MG63 (cell line): ENCODE measurements at regions not wholly inside any gene's neighbourhood (a gene's known extent, or its start where the extent isn't known, plus 50 kb on each side); places are given as distances from the start of the nearest gene placed in this dataset.

Source experiments
- DNase-seq: peaks from one replicate; pipeline ENCODE4 v3.0.0-alpha.2; 2020
- H3K27me3 ChIP-seq: fragments of 250-450 bp; sonication (Bioruptor Pico); 2 replicates; pipeline ENCODE4 v1.5.1; 2020; ENCODE audit warnings: mild to moderate bottlenecking, moderate library complexity
- H3K36me3 ChIP-seq: fragments of 250-450 bp; sonication (Bioruptor Pico); 2 replicates; pipeline ENCODE4 v1.5.1; 2020; ENCODE audit warnings: mild to moderate bottlenecking, moderate library complexity
- H3K4me3 ChIP-seq: fragments of 250-450 bp; sonication (Bioruptor Pico); 2 replicates; pipeline ENCODE4 v1.5.1; 2020; ENCODE audit warnings: mild to moderate bottlenecking, moderate library complexity
- H3K9me3 ChIP-seq: fragments of 250-450 bp; sonication (Bioruptor Pico); 2 replicates; pipeline ENCODE4 v1.5.1; 2020; ENCODE audit warnings: mild to moderate bottlenecking, moderate library complexity

GRCh38 chr6:145306489-145306888 is 428.8 kb downstream of the EPM2A start:
- Histone ChIP-seq H3K9me3 (peaks cover 2% of the 10 kb centered on the region; the same call in 1 of the 2 replicates), H3K27me3 (no peaks in the 10 kb centered on the region), H3K4me3 (no peak overlapping the region), H3K36me3 (no peaks in the 10 kb centered on the region)
- no peak for DNase-seq

GRCh38 chr6:145309842-145310535 is 425.3 kb downstream of the EPM2A start:
- H3K36me3 ChIP-seq: no peaks in the 10 kb centered on the region
- H3K4me3 ChIP-seq: no peak overlapping the region
- no peaks in the 10 kb centered on the region for H3K27me3 ChIP-seq
- no peaks in the 10 kb centered on the region for H3K9me3 ChIP-seq
- DNase-seq: no peak

- H3K27me3 ChIP-seq: no peaks in the 10 kb centered on the region
- no peaks in the 10 kb centered on the region for H3K36me3 ChIP-seq
- H3K9me3 ChIP-seq: no peaks in the 10 kb centered on the region
- DNase-seq: no peak
- no peak overlapping the region for H3K4me3 ChIP-seq
Measured at GRCh38 chr6:145312481-145312880, 422.8 kb downstream of the EPM2A start.

GRCh38 chr6:145313041-145313855 is 422.1 kb downstream of the EPM2A start:
- Histone ChIP-seq H3K9me3 (peaks cover 6% of the 10 kb centered on the region; the same call in 1 of the 2 replicates), H3K27me3 (no peaks in the 10 kb centered on the region), H3K36me3 (no peaks in the 10 kb centered on the region), H3K4me3 (no peak overlapping the region)
- DNase-seq: no peak

- DNase-seq: no peak
- Histone ChIP-seq H3K36me3 (no peaks in the 10 kb centered on the region), H3K27me3 (no peaks in the 10 kb centered on the region), H3K4me3 (no peak overlapping the region), H3K9me3 (peaks cover 6% of the 10 kb centered on the region; the same call in 1 of the 2 replicates)
Measured at GRCh38 chr6:145315982-145316600, 419.2 kb downstream of the EPM2A start.

- Histone ChIP-seq H3K4me3 (no peak overlapping the region), H3K27me3 (no peaks in the 10 kb centered on the region), H3K9me3 (peaks cover 6% of the 10 kb centered on the region; the same call in 1 of the 2 replicates), H3K36me3 (no peaks in the 10 kb centered on the region)
- no peak for DNase-seq
Measured at GRCh38 chr6:145318952-145319351, 416.4 kb downstream of the EPM2A start.

- no peaks in the 10 kb centered on the region for H3K27me3 ChIP-seq
- no peaks in the 10 kb centered on the region for H3K36me3 ChIP-seq
- no peak for DNase-seq
- H3K4me3 ChIP-seq: no peak overlapping the region
- peaks cover 6% of the 10 kb centered on the region; the same call in 1 of the 2 replicates for H3K9me3 ChIP-seq
Measured at GRCh38 chr6:145319605-145320004, 415.7 kb downstream of the EPM2A start.

GRCh38 chr6:145323646-145324045 is 411.7 kb downstream of the EPM2A start:
- Histone ChIP-seq H3K4me3 (no peak overlapping the region), H3K36me3 (no peaks in the 10 kb centered on the region), H3K9me3 (no peaks in the 10 kb centered on the region), H3K27me3 (no peaks in the 10 kb centered on the region)
- DNase-seq: no peak

- H3K4me3 ChIP-seq: no peak overlapping the region
- no peaks in the 10 kb centered on the region for H3K27me3 ChIP-seq
- H3K9me3 ChIP-seq: no peaks in the 10 kb centered on the region
- H3K36me3 ChIP-seq: no peaks in the 10 kb centered on the region
- DNase-seq: no peak
Measured at GRCh38 chr6:145327586-145327985, 407.7 kb downstream of the EPM2A start.

GRCh38 chr6:145329257-145329656 is 406.1 kb downstream of the EPM2A start:
- Histone ChIP-seq H3K9me3 (no peaks in the 10 kb centered on the region), H3K36me3 (no peaks in the 10 kb centered on the region), H3K27me3 (no peaks in the 10 kb centered on the region), H3K4me3 (no peak overlapping the region)
- DNase-seq: no peak

GRCh38 chr6:145331066-145331465 is 404.3 kb downstream of the EPM2A start:
- no peak overlapping the region for H3K4me3 ChIP-seq
- H3K36me3 ChIP-seq: no peaks in the 10 kb centered on the region
- no peaks in the 10 kb centered on the region for H3K9me3 ChIP-seq
- no peak for DNase-seq
- H3K27me3 ChIP-seq: no peaks in the 10 kb centered on the region

- no peak for DNase-seq
- Histone ChIP-seq H3K36me3 (no peaks in the 10 kb centered on the region), H3K4me3 (no peak overlapping the region), H3K27me3 (no peaks in the 10 kb centered on the region), H3K9me3 (no peaks in the 10 kb centered on the region)
Measured at GRCh38 chr6:145332011-145332410, 403.3 kb downstream of the EPM2A start.

GRCh38 chr6:145336119-145336518 is 399.2 kb downstream of the EPM2A start:
- no peak for DNase-seq
- Histone ChIP-seq H3K27me3 (no peaks in the 10 kb centered on the region), H3K9me3 (no peaks in the 10 kb centered on the region), H3K4me3 (no peak overlapping the region), H3K36me3 (no peaks in the 10 kb centered on the region)

- Histone ChIP-seq H3K9me3 (no peaks in the 10 kb centered on the region), H3K4me3 (no peak overlapping the region), H3K36me3 (no peaks in the 10 kb centered on the region), H3K27me3 (no peaks in the 10 kb centered on the region)
- DNase-seq: no peak
Measured at GRCh38 chr6:145339089-145339488, 396.2 kb downstream of the EPM2A start.

- DNase-seq: no peak
- Histone ChIP-seq H3K36me3 (no peaks in the 10 kb centered on the region), H3K9me3 (no peaks in the 10 kb centered on the region), H3K4me3 (no peak overlapping the region), H3K27me3 (no peaks in the 10 kb centered on the region)
Measured at GRCh38 chr6:145340256-145340655, 395.1 kb downstream of the EPM2A start.

GRCh38 chr6:145345094-145345493 is 390.2 kb downstream of the EPM2A start:
- H3K36me3 ChIP-seq: no peaks in the 10 kb centered on the region
- DNase-seq: no peak
- no peaks in the 10 kb centered on the region for H3K27me3 ChIP-seq
- H3K4me3 ChIP-seq: no peak overlapping the region
- H3K9me3 ChIP-seq: no peaks in the 10 kb centered on the region

- no peaks in the 10 kb centered on the region for H3K27me3 ChIP-seq
- H3K9me3 ChIP-seq: no peaks in the 10 kb centered on the region
- DNase-seq: no peak
- H3K4me3 ChIP-seq: no peak overlapping the region
- H3K36me3 ChIP-seq: no peaks in the 10 kb centered on the region
Measured at GRCh38 chr6:145347216-145347615, 388.1 kb downstream of the EPM2A start.
